ENCODE measurements at regions not wholly inside any gene's neighbourhood (a gene's known extent, or its start where the extent isn't known, plus 50 kb on each side); places are given as distances from the start of the nearest gene placed in this dataset.
"Not testable (repeated sequence)": the region's sequence is repeated elsewhere in the genome, so short reads cannot be mapped to it uniquely, and the experiment has no call there.

- DNase-seq (ENCODE audit: low spot score in 2 of 2) (no peak), FAIRE-seq (no peak)
Observed at GRCh38 chr2:35614640-35615039, 740.9 kb upstream of the CRIM1 start.

- DNase-seq (ENCODE audit: low spot score in 2 of 2) (no peak), FAIRE-seq (no peak)
Observed at GRCh38 chr2:35606394-35606793, 749.2 kb upstream of the CRIM1 start.

GRCh38 chr2:35598310-35598709 lies 757.3 kb upstream of the CRIM1 start:
- no peak for FAIRE-seq
- DNase-seq (ENCODE audit: low spot score in 2 of 2) = no peak

GRCh38 chr2:35591886-35592285 lies 763.7 kb upstream of the CRIM1 start:
- DNase-seq (ENCODE audit: low spot score in 2 of 2) = no peak
- no peak for FAIRE-seq

- DNase-seq (ENCODE audit: low spot score in 2 of 2) = no peak
- FAIRE-seq = no peak
Observed at GRCh38 chr2:35585972-35586371, 769.6 kb upstream of the CRIM1 start.

GRCh38 chr2:35582637-35583036 lies 772.9 kb upstream of the CRIM1 start:
- no peak for DNase-seq (ENCODE audit: low spot score in 2 of 2)
- FAIRE-seq = no peak

GRCh38 chr2:35580956-35581355 lies 774.6 kb upstream of the CRIM1 start:
- DNase-seq (ENCODE audit: low spot score in 2 of 2) (no peak), FAIRE-seq (no peak)

GRCh38 chr2:35568574-35568973 lies 787.0 kb upstream of the CRIM1 start:
- not testable (repeated sequence) for FAIRE-seq; DNase-seq (ENCODE audit: low spot score in 2 of 2)

- DNase-seq (ENCODE audit: low spot score in 2 of 2) = no peak
- FAIRE-seq = no peak
Observed at GRCh38 chr2:35562488-35562887, 793.1 kb upstream of the CRIM1 start.

GRCh38 chr2:35548171-35548570 lies 807.4 kb upstream of the CRIM1 start:
- FAIRE-seq (no peak), DNase-seq (ENCODE audit: low spot score in 2 of 2) (no peak)

GRCh38 chr2:35545301-35545700 lies 810.3 kb upstream of the CRIM1 start:
- FAIRE-seq (no peak), DNase-seq (ENCODE audit: low spot score in 2 of 2) (no peak)

- FAIRE-seq = no peak
- DNase-seq (ENCODE audit: low spot score in 2 of 2) = no peak
Observed at GRCh38 chr2:35538796-35539195, 816.8 kb upstream of the CRIM1 start.

GRCh38 chr2:35530615-35531135 lies 824.9 kb upstream of the CRIM1 start:
- FAIRE-seq (no peak), DNase-seq (ENCODE audit: low spot score in 2 of 2) (no peak)

GRCh38 chr2:35526741-35527140 lies 828.8 kb upstream of the CRIM1 start:
- DNase-seq (ENCODE audit: low spot score in 2 of 2) (no peak), FAIRE-seq (no peak)

- DNase-seq (ENCODE audit: low spot score in 2 of 2) (no peak), FAIRE-seq (no peak)
Observed at GRCh38 chr2:35522450-35522849, 833.1 kb upstream of the CRIM1 start.

- FAIRE-seq = no peak
- no peak for DNase-seq (ENCODE audit: low spot score in 2 of 2)
Observed at GRCh38 chr2:35510636-35511035, 844.9 kb upstream of the CRIM1 start.

- no peak for DNase-seq (ENCODE audit: low spot score in 2 of 2)
- no peak for FAIRE-seq
Observed at GRCh38 chr2:35508601-35509000, 847.0 kb upstream of the CRIM1 start.

- DNase-seq (ENCODE audit: low spot score in 2 of 2) = no peak
- FAIRE-seq = no peak
Observed at GRCh38 chr2:35504419-35504818, 851.2 kb upstream of the CRIM1 start.

- DNase-seq (ENCODE audit: low spot score in 2 of 2) (no peak), FAIRE-seq (no peak)
Observed at GRCh38 chr2:35503738-35504199, 851.8 kb upstream of the CRIM1 start.

GRCh38 chr2:35503311-35503710 lies 852.3 kb upstream of the CRIM1 start:
- no peak for DNase-seq (ENCODE audit: low spot score in 2 of 2)
- FAIRE-seq = no peak

GRCh38 chr2:35501076-35501475 lies 854.5 kb upstream of the CRIM1 start:
- FAIRE-seq (no peak), DNase-seq (ENCODE audit: low spot score in 2 of 2) (no peak)

- no peak for FAIRE-seq
- DNase-seq (ENCODE audit: low spot score in 2 of 2) = no peak
Observed at GRCh38 chr2:35496022-35496421, 859.6 kb upstream of the CRIM1 start.

GRCh38 chr2:35495182-35495581 lies 860.4 kb upstream of the CRIM1 start:
- FAIRE-seq = no peak

More at GRCh38 chr2:35495182-35495581, 860.4 kb upstream of the CRIM1 start:
- DNase-seq (ENCODE audit: low spot score in 2 of 2) = no peak

Data from frontal cortex (tissue), 3 donors.